ENCODE measurements at regions not wholly inside any gene's neighbourhood (a gene's known extent, or its start where the extent isn't known, plus 50 kb on each side); places are given as distances from the start of the nearest gene placed in this dataset.

DNA sequence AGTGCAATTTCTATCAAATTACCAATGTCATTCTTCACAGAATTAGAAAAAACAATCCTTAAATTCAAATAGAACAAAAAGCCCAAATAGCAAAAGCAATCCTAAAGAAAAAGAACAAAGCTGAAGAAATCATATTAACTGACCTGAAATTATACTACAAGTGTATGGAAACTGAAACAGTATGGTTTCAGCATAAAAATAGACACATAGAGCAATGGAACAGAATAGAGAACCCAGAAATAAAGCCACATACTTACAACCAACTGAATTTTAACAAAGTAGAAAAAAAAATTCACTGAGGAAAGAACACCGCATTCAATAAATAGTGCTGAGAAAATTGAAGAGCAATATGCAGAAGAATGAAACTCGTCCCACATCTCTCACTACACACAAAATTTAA, 142.0 kb upstream of the CHRM2 start:
- DNase-seq: no peak
- intact Hi-C loops (cut with DNase I): no loop called here
- Histone ChIP-seq H3K27ac (no peak overlapping the region), H3K36me3 (no peaks in the 10 kb centered on the region), H3K4me1 (no peaks in the 10 kb centered on the region), H3K27me3 (no peaks in the 10 kb centered on the region), H3K4me3 (no peak overlapping the region), H3K9me3 (no peaks in the 10 kb centered on the region)
- TF ChIP-seq, protein P1, sequence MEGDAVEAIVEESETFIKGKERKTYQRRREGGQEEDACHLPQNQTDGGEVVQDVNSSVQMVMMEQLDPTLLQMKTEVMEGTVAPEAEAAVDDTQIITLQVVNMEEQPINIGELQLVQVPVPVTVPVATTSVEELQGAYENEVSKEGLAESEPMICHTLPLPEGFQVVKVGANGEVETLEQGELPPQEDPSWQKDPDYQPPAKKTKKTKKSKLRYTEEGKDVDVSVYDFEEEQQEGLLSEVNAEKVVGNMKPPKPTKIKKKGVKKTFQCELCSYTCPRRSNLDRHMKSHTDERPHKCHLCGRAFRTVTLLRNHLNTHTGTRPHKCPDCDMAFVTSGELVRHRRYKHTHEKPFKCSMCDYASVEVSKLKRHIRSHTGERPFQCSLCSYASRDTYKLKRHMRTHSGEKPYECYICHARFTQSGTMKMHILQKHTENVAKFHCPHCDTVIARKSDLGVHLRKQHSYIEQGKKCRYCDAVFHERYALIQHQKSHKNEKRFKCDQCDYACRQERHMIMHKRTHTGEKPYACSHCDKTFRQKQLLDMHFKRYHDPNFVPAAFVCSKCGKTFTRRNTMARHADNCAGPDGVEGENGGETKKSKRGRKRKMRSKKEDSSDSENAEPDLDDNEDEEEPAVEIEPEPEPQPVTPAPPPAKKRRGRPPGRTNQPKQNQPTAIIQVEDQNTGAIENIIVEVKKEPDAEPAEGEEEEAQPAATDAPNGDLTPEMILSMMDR (IDR thresholded peaks at IDR 0.05): no peak
- TF ChIP-seq POLR2A (IDR thresholded peaks at IDR 0.05): no peak
- 56 to 58% methylated on average over 2 of the region's 2 CpGs for WGBS, 2 donors

DNA sequence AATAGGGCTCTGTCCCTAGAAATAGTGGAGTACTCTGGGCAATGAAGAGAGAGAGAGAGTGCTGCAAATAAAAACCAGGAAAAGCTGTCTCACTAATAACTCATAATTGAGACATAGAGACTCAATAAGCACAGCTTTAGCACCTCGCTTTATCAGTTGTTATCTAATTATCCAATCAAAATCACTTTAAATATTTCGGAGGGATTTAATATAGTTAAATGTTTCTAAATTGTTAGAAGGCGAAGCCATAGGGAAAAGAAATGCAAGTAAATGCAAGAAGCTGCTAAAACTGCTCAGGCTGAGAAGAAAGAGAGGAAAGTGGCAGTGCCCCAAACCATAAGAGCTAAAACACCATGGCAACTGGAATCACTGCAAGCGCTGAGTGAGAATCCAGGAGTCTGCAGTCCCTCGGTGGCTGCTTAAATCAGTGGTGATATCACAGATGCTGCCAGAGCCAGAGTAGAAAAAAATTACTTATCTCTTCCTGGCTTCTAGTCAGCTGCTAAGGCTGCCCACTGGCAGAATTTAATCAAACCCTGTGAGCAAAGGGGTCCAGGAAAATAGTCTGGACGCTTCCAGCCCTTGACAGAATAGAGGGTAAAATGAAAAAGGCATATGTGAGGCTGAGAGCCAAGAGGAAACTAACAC, 150.4 kb upstream of the CHRM2 start:
- intact Hi-C loops (cut with DNase I): no loop called here
- Histone ChIP-seq H3K36me3 (no peaks in the 10 kb centered on the region), H3K27ac (no peak overlapping the region), H3K9me3 (peaks cover 0 to 6% (median 0%) of the 10 kb centered on the region in 3 donors), H3K27me3 (no peaks in the 10 kb centered on the region), H3K4me3 (no peak overlapping the region), H3K4me1 (no peaks in the 10 kb centered on the region)
- WGBS, 2 donors: 68 to 75% methylated on average over 6 of the region's 6 CpGs
- DNase-seq: no peak
- TF ChIP-seq, protein P1 (IDR thresholded peaks at IDR 0.05): no peak
- TF ChIP-seq POLR2A (IDR thresholded peaks at IDR 0.05): no peak

DNA sequence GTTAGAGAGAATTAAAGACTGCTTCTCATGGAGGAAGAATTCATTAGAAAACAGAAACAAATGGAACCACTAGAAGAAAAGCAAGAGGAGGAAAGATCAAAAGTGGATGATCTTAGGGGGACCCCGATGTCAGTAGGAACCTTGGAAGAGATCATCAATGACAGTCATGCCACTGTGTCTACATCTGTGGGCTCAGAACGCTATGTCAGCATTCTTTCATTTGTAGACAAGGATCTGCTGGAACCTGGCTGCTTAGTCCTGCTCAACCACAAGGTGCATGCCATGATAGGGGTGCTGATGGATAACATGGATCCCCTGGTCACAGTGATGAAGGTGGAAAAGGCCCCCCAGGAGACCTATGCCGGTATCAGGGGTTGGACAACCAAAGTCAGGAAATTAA, 154.4 kb upstream of the CHRM2 start:
- Histone ChIP-seq H3K4me1 (no peaks in the 10 kb centered on the region), H3K4me3 (no peak overlapping the region), H3K27me3 (no peaks in the 10 kb centered on the region), H3K27ac (no peak overlapping the region), H3K9me3 (peaks cover 0 to 6% (median 0%) of the 10 kb centered on the region in 3 donors), H3K36me3 (no peaks in the 10 kb centered on the region)
- DNase-seq: no peak
- TF ChIP-seq, protein P1 (IDR thresholded peaks at IDR 0.05): no peak
- no peak for TF ChIP-seq POLR2A (IDR thresholded peaks at IDR 0.05)
- intact Hi-C loops (cut with DNase I): no loop called here
- WGBS, 2 donors: 71 to 82% methylated on average over 2 to 3 of the region's 3 CpGs

DNA sequence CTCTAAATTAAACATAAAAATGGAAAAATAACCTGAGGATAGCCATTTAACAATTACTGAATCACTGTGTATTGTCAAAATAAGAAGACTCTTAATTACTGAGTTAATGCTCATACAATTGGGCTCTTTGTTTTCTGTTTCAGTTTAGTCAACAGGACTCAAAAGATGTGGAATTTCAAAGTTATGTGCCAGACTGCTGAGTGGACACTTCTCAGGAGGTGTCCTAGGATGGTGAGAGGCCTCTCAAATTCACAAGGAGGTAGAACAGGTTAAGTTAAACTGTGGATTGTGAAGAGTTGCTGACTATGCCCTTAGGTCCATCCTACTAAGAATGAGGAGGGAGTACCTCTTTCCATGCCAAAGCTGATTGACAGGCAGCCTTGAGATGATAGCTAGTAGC, 157.7 kb upstream of the CHRM2 start:
- no peak overlapping the region for H3K27ac ChIP-seq
- no peaks in the 10 kb centered on the region for H3K9me3 ChIP-seq
- intact Hi-C loops (cut with DNase I): no loop called here
- TF ChIP-seq, protein P1 (IDR thresholded peaks at IDR 0.05): no peak
- TF ChIP-seq POLR2A (IDR thresholded peaks at IDR 0.05): no peak
- H3K27me3 ChIP-seq: no peaks in the 10 kb centered on the region
- no peak for DNase-seq
- H3K4me3 ChIP-seq: no peak overlapping the region
- no peaks in the 10 kb centered on the region for H3K36me3 ChIP-seq
- H3K4me1 ChIP-seq: no peaks in the 10 kb centered on the region

DNA sequence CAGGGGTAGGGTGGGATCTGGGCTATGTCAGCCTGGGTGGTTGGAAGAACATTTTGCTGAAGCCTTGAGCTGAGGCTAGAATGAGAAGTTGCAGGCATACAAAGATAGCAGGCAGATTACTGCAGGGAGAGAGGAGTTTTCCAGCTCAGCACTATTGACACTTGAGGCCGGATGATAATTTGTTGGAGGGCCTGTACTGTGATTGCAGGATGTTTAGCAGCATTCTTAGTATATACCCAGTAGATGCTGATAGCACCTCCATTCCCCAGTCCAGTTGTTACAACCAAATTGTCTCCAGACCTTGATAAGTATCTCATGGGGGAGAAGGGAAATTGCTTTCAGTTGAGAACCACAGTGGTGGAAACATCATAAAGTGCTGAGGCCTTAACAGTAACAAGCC, 158.6 kb upstream of the CHRM2 start:
- no peaks in the 10 kb centered on the region for H3K9me3 ChIP-seq

More for the DNA sequence above, 158.6 kb upstream of the CHRM2 start:
- Histone ChIP-seq H3K36me3 (no peaks in the 10 kb centered on the region), H3K4me3 (no peak overlapping the region), H3K27me3 (no peaks in the 10 kb centered on the region), H3K27ac (no peak overlapping the region), H3K4me1 (no peaks in the 10 kb centered on the region)
- TF ChIP-seq POLR2A (IDR thresholded peaks at IDR 0.05): no peak
- TF ChIP-seq, protein P1 (IDR thresholded peaks at IDR 0.05): no peak
- no peak for DNase-seq
- intact Hi-C loops (cut with DNase I): no loop called here
- WGBS, 2 donors: 71 to 73% methylated on average over 1 of the region's 1 CpG

Data from esophagus squamous epithelium (tissue), 5 donors.